Globus pallidus (tissue), 1 donor: ENCODE measurements at regions not wholly inside any gene's neighbourhood (a gene's known extent, or its start where the extent isn't known, plus 50 kb on each side); places are given as distances from the start of the nearest gene placed in this dataset.

ENCODE experiments used
- DNase-seq: peaks from one replicate; pipeline ENCODE4 v3.0.0-alpha.2; 2015; ENCODE audit warnings: low spot score

DNA sequence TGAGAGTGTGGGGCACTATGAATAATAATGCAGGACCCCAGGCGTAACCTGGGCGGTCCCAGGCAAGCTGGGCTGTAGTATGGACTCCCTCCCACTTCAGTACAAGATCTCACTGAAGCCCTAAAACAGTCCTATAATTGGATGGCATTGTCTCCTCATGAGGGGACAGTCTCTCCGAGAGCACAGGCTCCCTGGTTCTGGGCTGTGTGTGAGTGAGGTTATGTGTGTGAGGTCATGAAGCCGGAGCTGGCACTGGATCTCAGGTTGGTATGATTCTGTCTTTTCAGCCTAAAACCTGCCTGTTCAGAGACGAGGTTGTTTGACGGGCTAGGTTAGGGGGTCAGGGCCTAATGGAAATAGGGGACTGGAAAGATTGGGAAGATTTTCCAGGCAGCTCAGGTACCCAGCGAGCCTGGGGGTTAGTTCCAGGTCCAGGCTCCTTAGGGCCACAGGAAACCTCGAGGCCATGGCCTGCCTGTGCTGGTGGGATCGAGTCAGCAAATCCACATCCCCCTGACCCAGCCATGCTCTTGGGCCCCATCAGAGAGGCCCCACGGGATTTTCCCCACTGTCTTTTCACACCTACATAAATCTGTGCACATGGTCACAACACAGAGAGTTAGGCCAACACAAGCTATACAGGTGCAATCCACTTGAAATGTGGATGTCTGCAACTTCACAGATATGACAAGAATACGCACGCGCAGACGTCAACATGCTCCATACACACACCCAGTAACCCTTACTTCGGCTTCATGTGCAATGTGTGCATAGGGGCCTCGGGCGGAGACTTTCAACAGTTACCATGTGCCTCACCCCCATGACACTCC is 94.8 kb downstream of the INHBB start:
- DNase-seq, result no peak

- no peak for DNase-seq
These were observed 95.4 kb downstream of the INHBB start for GRCh38 chr2:120441351-120441700.

GRCh38 chr2:120441744-120442471 is 96.0 kb downstream of the INHBB start:
- DNase-seq, result peak; percentile 84

- DNase-seq, result no peak
These were observed 96.6 kb downstream of the INHBB start for GRCh38 chr2:120442541-120442922.

DNA sequence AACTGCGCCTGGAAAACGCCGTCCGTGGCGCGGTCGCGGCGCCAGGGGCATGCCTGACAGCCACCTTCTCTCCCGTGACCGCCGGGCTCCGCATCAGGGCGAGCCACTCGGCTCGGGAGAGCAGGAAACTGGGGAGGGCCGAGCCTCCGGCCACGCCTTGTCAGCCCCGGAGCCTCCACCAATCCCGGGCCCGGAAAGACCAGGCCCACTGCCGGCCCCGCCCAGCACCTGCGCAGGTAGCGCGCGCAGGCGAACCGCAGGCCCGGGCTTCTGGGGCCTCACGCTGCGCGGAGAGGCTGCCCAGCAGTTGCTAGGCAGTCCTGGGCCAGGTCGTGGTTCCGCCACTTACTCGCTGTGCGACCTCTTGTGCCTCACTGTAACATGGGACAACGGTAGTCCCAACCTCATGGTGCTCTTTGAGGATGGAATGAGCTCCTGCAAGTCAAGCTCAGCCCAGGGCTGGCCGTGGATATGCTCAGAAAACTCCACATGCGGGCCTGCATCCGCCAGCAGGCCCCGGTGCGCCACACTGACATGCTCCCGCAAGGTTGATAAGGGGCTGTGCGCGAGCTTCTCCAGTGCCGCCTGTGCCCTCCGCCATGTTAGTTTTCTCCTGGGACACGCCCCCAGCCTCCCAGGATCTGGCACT is 97.1 kb downstream of the INHBB start:
- DNase-seq, result no peak

DNA sequence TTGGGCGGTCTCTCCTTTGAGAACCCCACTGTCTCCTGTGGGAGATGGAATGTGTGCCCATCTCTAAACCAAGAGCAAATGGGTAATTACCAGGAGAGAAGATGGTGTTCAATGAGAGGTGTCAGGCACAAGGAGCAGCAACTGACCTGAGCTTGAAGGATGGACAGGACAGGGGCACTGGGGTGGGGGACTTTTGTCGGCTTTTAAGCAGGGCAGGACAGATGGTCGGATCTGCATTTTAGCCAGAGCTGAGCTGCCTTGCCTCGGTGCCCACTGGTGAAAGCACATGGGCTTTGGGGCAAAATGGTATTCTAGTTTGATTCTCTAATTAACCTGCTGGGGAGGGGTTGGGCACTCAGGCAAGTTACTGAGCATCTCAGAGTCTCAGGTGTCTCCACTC is 98.0 kb downstream of the INHBB start:
- DNase-seq, result no peak

DNA sequence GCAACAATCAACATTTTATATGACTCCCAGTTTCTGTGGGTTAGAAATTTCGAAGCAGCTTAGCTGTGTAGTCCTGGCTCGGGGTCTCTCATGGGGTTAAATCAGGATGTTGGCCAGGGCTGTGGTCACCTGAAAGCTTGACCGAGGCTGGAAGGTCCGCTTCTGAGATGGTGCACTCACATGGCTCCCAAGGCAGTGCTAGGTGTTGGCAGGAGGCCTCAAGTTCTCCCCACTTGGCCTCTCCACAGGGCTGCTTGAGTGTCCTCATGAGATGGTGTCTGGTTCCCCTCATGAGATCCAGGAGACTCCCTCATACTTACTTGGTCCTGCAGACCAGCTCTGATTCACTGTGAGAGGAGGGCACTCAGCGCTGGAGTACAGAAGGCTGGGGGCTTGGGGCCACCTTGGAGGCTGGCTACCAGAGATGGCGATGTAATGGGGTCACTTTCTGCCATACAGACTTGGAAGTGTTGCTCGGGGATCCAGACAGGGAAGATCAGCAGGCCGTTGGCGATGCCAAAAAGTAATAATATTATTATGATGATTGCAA is 98.8 kb downstream of the INHBB start:
- no peak for DNase-seq

- DNase-seq, result no peak
These were observed 99.7 kb downstream of the INHBB start for GRCh38 chr2:120445449-120446143.

- no peak for DNase-seq
These were observed 100.5 kb downstream of the INHBB start for GRCh38 chr2:120446236-120447126.

DNA sequence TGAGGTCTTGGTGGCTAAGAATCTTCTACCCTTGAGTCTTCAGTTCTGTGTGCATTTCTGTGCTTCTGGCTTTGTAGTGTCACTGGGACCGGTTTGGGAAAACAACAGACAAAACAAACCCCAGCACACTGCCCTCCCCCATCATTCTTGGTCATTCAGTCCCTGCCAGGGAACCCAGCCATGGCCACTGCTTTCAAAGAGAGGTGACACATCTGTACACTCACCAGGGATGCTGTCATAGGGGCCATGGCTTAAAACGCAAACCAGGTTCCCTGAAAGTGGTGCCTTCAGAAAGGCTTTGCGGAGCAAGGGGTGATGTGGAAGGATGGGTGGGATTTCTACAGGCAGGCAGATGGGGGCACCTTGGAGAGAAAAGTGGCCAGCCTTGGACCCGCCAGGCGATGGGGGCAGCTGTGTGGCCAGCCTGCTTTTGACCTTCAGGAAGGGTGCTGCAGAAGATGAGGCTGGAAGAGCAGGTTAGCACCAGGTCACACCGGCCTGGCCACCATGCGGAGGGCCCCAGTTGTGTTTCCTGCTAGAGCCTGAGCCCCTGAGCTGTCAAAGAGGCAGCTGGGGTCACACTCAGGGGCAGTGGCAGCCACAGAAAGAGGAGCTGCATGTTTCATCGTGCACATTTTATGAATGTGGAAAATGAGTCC is 101.3 kb downstream of the INHBB start:
- DNase-seq, result no peak

GRCh38 chr2:120448436-120448835 is 102.5 kb downstream of the INHBB start:
- no peak for DNase-seq

DNA sequence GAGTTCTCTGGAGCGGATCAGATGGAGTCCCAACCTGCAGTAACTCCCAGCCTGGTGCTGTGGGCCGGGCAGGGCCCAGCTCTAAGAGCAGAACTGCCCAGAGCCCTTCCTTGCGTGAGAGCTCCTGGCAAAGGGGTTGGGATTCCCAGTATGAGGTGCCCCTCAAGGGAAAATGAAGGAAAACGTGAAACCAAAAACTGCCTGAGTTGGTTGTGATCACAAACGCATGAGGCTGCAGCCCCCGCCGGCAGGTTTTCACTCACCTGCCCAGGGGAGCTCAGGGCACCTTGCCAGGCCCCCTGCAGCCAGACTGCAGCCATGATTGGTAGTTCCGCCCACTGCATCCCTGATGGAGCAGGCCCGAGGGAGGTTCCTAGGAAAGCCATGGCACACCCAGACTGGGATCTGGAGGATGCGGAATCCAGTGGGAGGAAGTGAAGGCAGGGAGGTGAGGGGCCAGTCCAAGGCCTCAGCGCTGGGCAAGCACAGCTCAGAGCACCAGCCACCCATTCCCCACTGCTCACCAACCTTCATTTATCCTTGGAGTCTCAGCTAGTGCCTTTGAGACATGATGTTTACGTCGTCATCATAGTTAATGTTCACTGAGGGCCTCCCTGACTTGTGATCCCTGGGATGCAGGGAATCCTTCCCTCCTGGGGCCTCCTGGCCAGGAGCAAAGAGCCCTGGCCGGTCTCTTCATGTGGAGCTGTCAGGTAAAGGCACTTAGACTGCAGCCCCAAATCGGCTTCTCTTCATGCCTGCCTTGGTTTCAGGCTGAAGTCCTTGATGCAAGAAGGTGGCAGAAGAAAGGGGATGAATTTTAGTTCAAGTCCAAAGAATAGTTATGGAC is 103.2 kb downstream of the INHBB start:
- no peak for DNase-seq

GRCh38 chr2:120450196-120450820 is 104.4 kb downstream of the INHBB start:
- no peak for DNase-seq

- no peak for DNase-seq
These were observed 105.4 kb downstream of the INHBB start for GRCh38 chr2:120451334-120451733.

DNA sequence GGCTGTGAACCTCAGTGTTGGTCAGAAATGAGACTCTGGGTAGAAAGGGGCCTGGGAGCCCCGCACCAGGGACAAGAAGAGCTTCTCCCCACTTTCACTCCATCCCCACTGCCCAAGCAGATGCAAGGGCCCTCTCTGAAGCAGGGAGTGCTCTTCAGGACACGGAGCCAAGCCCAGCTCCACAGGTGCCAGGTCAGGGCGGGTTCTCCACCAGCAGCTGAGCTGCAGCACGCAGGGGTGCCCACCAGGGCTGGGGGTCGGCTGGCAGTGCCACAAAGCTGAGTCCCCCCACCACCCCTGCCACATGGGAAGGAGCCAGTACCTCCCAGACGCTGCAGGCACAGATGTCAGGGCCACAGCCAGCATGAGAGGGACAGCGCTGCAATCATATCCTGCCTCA is 106.2 kb downstream of the INHBB start:
- no peak for DNase-seq

DNA sequence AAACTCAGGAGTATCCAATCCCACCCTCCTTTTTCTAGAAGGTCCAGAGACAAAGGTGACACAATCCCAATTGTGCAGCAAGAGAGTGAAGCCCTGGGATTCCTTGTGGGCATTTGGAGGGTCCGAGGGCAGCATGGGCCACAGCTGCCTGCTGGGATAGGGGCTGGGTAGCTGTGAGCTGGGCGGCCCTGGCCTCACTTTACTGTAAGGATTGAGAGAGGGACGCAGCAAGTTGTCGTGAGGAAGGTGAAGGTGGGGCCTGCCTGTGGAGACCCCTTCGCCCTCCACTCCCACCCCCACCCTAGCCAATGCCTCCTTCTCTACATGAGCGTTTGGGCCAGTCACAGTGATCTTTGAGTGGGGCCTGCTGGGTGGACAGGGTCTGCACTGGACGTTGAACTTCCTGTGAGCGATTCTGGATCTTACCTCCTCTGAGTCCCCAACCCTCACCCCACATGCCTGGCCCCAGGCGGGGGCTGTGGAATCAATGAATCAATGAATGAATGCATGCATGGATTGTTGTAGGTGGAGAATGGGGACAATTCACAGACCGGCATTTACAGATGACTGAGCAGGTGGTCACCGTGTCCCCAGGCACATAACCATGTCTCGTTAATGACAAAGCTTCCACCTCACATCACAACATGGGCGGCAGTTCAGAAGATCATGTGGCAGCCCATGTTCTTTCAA is 107.2 kb downstream of the INHBB start:
- no peak for DNase-seq

- DNase-seq, result no peak
These were observed 107.7 kb downstream of the INHBB start for GRCh38 chr2:120453635-120453998.

DNA sequence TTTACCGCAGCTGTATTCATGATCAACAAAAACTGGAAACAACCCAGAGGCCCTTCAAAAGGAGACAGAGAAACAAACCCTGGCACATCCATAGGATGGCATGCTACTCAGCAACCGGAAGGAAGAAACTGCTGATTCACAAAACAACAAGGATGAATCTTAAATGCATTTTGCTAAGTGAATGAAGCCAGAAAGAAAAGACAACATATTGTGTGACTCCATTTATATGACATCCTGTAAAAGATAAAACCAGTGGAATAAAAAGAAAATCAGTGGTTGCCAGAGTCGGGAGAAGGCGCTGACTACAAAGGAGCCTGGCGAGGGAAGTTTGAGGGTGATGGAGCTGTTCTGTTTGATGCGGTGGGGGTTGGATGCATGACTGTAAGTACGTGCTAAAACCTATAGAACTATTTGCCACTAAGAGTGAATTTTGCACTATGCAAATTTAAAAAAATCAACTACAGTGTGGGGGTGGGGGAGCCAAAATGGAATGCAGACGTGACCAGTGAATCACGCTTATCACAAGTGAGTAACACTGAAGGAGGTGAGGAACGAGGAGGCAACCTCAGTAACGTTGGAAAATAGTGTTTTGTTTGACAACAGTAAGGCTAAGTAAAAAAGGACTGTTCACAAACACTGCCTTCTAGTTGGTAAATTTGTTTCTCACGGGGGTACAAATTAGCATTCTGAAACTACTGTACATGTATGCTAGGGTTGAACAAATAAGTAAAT is 108.9 kb downstream of the INHBB start:
- DNase-seq, result no peak
